MG63 (cell line): ENCODE measurements at regions not wholly inside any gene's neighbourhood (a gene's known extent, or its start where the extent isn't known, plus 50 kb on each side); places are given as distances from the start of the nearest gene placed in this dataset.
"Not testable (repeated sequence)": the region's sequence is repeated elsewhere in the genome, so short reads cannot be mapped to it uniquely, and the experiment has no call there.

Experiments
- DNase-seq: peaks from one replicate; pipeline ENCODE4 v3.0.0-alpha.2; 2020
- H3K27me3 ChIP-seq: fragments of 250-450 bp; sonication (Bioruptor Pico); 2 replicates; pipeline ENCODE4 v1.5.1; 2020; ENCODE audit warnings: mild to moderate bottlenecking, moderate library complexity
- H3K36me3 ChIP-seq: fragments of 250-450 bp; sonication (Bioruptor Pico); 2 replicates; pipeline ENCODE4 v1.5.1; 2020; ENCODE audit warnings: mild to moderate bottlenecking, moderate library complexity
- H3K4me3 ChIP-seq: fragments of 250-450 bp; sonication (Bioruptor Pico); 2 replicates; pipeline ENCODE4 v1.5.1; 2020; ENCODE audit warnings: mild to moderate bottlenecking, moderate library complexity
- H3K9me3 ChIP-seq: fragments of 250-450 bp; sonication (Bioruptor Pico); 2 replicates; pipeline ENCODE4 v1.5.1; 2020; ENCODE audit warnings: mild to moderate bottlenecking, moderate library complexity

DNA sequence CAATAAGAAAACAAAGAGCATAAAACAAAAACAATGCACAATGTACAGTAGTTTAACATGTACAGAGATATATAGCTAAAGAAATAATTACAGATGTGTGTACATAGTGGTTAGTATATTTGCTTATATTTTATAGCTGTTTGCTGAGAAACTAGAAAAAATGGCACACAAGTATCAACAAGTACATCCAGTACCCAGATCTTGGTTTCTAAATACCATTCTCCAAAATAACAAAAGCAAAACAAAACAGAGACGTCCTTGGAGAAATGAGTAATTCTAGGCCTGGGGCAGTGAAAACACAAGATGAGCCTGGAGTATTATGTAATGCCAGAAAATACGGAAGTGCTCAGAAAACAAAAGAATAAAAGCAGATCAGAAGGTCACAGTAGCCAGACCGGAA lies 189.6 kb downstream of the TMEM47 start:
- Histone ChIP-seq H3K4me3 (no peak overlapping the region), H3K9me3 (no peaks in the 10 kb centered on the region), H3K36me3 (no peaks in the 10 kb centered on the region), H3K27me3 (no peaks in the 10 kb centered on the region)
- DNase-seq, result no peak

DNA sequence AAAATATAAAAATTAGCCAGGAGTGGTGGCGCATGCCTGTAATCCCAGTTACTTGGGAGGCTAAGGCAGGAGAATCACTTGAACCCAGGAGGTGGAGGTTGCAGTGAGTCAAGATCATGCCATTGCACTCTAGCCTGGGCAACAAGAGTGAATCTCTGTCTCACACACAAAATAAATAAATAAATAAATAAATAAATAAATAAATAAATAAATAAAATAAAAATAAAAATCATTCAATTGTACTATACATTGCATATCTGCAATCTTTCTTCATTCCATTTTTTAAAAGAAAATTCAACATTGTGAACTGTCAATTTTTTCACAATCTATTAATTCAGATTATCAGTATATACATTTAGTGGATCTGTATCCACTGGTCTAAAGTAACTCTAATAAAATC lies 193.9 kb downstream of the TMEM47 start:
- not testable (repeated sequence) for H3K4me3 ChIP-seq, H3K9me3 ChIP-seq, DNase-seq, H3K36me3 ChIP-seq, H3K27me3 ChIP-seq

DNA sequence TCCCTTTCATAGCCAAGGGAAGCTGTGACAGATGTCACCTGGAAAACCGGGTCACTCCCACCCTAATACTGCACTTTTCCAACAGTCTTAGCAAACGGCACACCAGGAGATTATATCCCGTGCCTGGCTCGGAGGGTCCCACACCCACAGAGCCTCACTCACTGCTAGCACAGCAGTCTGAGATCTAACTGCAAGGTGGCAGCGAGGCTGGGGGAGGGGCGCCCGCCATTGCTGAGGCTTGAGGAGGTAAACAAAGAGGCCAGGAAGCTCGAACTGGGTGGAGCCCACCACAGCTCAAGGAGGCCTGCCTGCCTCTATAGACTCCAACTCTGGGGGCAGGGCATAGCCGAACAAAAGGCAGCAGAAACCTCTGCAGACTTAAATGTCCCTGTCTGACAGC lies 199.2 kb downstream of the TMEM47 start:
- DNase-seq, H3K27me3 ChIP-seq, H3K4me3 ChIP-seq, H3K36me3 ChIP-seq, H3K9me3 ChIP-seq: not testable (repeated sequence)

GRCh38 chrX:34437586-34437985 lies 219.5 kb downstream of the TMEM47 start:
- no peaks in the 10 kb centered on the region for H3K27me3 ChIP-seq
- H3K36me3 ChIP-seq, result no peaks in the 10 kb centered on the region
- no peak overlapping the region for H3K4me3 ChIP-seq
- no peaks in the 10 kb centered on the region for H3K9me3 ChIP-seq
- no peak for DNase-seq

DNA sequence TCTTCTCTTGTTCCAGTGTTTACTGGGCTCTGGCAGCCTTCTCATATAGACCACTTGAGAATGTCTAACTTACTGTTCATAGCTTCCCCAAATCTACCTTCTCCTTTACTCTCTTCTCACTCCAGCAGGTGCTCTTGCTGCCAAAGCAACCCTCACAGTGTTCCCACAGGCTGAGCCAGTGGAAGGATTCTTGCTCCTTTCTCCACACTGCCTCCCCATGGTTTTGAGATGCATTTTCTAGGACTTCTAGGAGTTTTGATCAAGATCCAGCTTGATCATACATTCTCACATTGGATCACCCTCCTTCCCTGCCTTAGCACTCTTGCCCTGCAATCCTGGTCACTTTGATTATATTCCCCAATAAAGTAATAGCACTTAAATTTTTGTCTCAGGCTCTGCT lies 230.8 kb downstream of the TMEM47 start:
- DNase-seq, result peak; percentile 1
- Histone ChIP-seq H3K4me3 (no peak overlapping the region), H3K36me3 (no peaks in the 10 kb centered on the region), H3K9me3 (no peaks in the 10 kb centered on the region), H3K27me3 (no peaks in the 10 kb centered on the region)

- no peaks in the 10 kb centered on the region for H3K9me3 ChIP-seq
- DNase-seq, result no peak
- H3K36me3 ChIP-seq, result no peaks in the 10 kb centered on the region
- no peaks in the 10 kb centered on the region for H3K27me3 ChIP-seq
- H3K4me3 ChIP-seq, result no peak overlapping the region
These were observed 250.5 kb downstream of the TMEM47 start for GRCh38 chrX:34406580-34406979.

GRCh38 chrX:34404386-34405070 lies 252.6 kb downstream of the TMEM47 start:
- no peaks in the 10 kb centered on the region for H3K36me3 ChIP-seq
- H3K4me3 ChIP-seq, result no peak overlapping the region
- no peaks in the 10 kb centered on the region for H3K9me3 ChIP-seq
- DNase-seq, result no peak
- H3K27me3 ChIP-seq, result no peaks in the 10 kb centered on the region

GRCh38 chrX:34401411-34401810 lies 255.7 kb downstream of the TMEM47 start:
- DNase-seq, result no peak

DNA sequence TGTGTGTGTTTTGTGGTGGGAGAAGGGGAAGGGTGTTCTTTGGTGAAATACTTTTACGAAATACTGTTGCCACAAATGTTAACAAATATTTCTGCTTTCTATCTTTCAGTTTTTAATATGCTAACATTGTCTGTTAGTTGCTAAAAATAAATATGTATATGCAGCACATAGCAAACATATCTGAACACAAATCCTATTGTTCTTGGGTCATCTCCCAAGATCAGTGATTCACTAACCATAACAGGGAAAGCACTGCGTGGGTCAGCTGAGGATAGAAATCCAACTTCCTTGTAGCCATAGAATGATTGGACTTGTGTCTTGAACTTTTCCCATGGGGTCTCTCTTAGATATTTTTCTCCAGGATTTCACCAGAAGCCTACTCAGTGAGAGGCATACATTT lies 250.3 kb upstream of the FAM47A start:
- Histone ChIP-seq H3K27me3 (no peaks in the 10 kb centered on the region), H3K9me3 (no peaks in the 10 kb centered on the region), H3K36me3 (no peaks in the 10 kb centered on the region), H3K4me3 (no peak overlapping the region)
- peak; percentile 30 for DNase-seq

More at GRCh38 chrX:34401411-34401810, 255.7 kb downstream of the TMEM47 start:
- no peaks in the 10 kb centered on the region for H3K9me3 ChIP-seq
- no peak overlapping the region for H3K4me3 ChIP-seq
- H3K36me3 ChIP-seq, result no peaks in the 10 kb centered on the region
- H3K27me3 ChIP-seq, result no peaks in the 10 kb centered on the region

- H3K27me3 ChIP-seq, result no peaks in the 10 kb centered on the region
- H3K9me3 ChIP-seq, result no peaks in the 10 kb centered on the region
- H3K4me3 ChIP-seq, result no peak overlapping the region
- H3K36me3 ChIP-seq, result no peaks in the 10 kb centered on the region
- DNase-seq, result no peak
These were observed 249.1 kb upstream of the FAM47A start for GRCh38 chrX:34381241-34381640.

DNA sequence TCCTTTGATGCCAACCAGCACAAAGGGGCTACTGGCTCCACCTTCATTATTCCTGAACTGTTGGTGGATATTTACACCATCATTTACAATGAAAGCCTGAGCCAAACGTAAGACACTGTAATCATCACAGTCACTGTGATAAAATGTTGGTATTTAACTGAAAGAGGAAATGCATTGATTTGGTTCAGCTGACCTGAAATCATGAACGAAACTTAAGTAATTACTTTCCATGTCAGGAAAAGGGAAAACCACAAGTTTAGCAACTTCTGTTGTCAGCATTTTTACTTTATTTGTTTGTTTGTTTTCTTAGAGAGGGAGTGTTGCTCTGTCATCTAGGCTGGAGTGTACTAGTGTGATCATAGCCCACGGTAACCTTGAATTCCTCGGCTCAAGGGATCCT lies 247.8 kb upstream of the FAM47A start:
- no peaks in the 10 kb centered on the region for H3K27me3 ChIP-seq
- DNase-seq, result no peak
- no peaks in the 10 kb centered on the region for H3K9me3 ChIP-seq
- no peak overlapping the region for H3K4me3 ChIP-seq
- no peaks in the 10 kb centered on the region for H3K36me3 ChIP-seq

- Histone ChIP-seq H3K27me3 (no peaks in the 10 kb centered on the region), H3K36me3 (no peaks in the 10 kb centered on the region), H3K4me3 (no peak overlapping the region), H3K9me3 (no peaks in the 10 kb centered on the region)
- DNase-seq, result no peak
These were observed 245.5 kb upstream of the FAM47A start for GRCh38 chrX:34377645-34378044.

- Histone ChIP-seq H3K36me3 (no peaks in the 10 kb centered on the region), H3K4me3 (no peak overlapping the region), H3K9me3 (no peaks in the 10 kb centered on the region), H3K27me3 (no peaks in the 10 kb centered on the region)
- DNase-seq, result no peak
These were observed 239.6 kb upstream of the FAM47A start for GRCh38 chrX:34371754-34372153.

DNA sequence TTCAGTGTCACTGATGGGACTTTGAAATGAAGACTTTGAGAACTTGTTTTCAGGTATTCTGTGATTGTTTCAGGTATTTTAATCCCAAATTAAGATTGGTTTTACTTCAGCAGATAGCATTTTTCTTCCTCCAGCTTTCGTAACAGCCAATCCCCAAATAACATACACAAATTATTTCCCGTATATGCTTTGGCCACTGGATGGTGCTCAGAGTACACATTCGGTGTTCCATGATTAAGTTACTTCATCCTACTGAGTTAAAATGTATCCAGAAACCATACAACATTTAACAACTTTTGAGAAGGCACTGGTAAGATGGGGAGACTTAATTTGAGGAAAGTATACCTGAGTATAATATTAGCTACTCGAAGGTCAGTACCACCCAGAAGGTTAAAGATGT lies 233.4 kb upstream of the FAM47A start:
- Histone ChIP-seq H3K36me3 (no peaks in the 10 kb centered on the region), H3K4me3 (no peak overlapping the region), H3K9me3 (no peaks in the 10 kb centered on the region), H3K27me3 (no peaks in the 10 kb centered on the region)
- DNase-seq, result no peak

DNA sequence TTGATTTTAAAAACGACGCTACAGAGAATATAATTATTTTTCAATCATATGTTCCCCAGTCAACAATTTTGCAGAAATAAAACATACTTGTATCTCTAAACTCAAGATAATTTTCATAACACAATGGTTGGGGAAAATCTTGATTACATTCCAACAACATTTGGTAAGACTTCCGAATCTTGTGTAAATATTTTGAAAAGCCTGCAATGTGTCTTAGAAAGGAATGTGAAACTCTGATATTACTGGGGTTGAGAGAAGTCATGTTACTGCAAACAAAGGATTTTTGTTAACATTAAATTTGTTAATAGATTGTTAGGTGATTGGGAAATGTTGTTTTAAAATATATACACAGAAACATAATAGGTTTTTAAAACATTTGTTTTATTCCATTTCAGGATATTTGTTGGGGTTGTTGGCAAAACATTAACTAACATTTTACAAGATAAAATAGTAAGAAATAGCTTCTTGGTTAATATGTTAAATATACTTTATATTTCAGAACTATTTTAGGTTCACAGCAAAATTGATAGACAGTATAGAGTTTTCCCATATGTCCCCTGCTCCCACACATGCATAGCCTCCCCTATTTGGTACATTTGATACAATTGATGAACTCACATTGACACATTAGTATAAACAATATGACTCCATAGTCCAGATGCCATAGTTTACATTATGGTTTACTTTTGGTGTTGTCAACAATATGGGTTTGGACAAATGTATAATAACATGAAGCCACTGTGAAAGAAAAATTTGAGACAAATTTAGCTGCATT lies 218.6 kb upstream of the FAM47A start:
- Histone ChIP-seq H3K4me3 (no peak overlapping the region), H3K27me3 (no peaks in the 10 kb centered on the region), H3K9me3 (no peaks in the 10 kb centered on the region), H3K36me3 (no peaks in the 10 kb centered on the region)
- DNase-seq, result no peak

- H3K9me3 ChIP-seq, result no peaks in the 10 kb centered on the region
- no peak overlapping the region for H3K4me3 ChIP-seq
- H3K27me3 ChIP-seq, result no peaks in the 10 kb centered on the region
- DNase-seq, result peak; percentile 5
- H3K36me3 ChIP-seq, result no peaks in the 10 kb centered on the region
These were observed 210.9 kb upstream of the FAM47A start for GRCh38 chrX:34343001-34343400.

- Histone ChIP-seq H3K4me3 (no peak overlapping the region), H3K36me3 (no peaks in the 10 kb centered on the region), H3K9me3 (no peaks in the 10 kb centered on the region), H3K27me3 (no peaks in the 10 kb centered on the region)
- DNase-seq, result no peak
These were observed 209.7 kb upstream of the FAM47A start for GRCh38 chrX:34341814-34342213.

- Histone ChIP-seq H3K4me3 (no peak overlapping the region), H3K9me3 (no peaks in the 10 kb centered on the region), H3K36me3 (no peaks in the 10 kb centered on the region), H3K27me3 (no peaks in the 10 kb centered on the region)
- DNase-seq, result no peak
These were observed 209.1 kb upstream of the FAM47A start for GRCh38 chrX:34341258-34341657.
